A549 (cell line): ENCODE measurements at regions not wholly inside any gene's neighbourhood (a gene's known extent, or its start where the extent isn't known, plus 50 kb on each side); places are given as distances from the start of the nearest gene placed in this dataset.

ENCODE experiments used
- BHLHE40 ChIP-seq: IDR thresholded peaks from 2 replicates; pipeline ENCODE4 v1.6.1; 2012; ENCODE audit warnings: low read depth, low read length, inconsistent platforms
- CTCF ChIP-seq: fragments of >200 bp; sonication (Bioruptor Twin); formaldehyde crosslinking; IDR thresholded peaks from 3 replicates; pipeline ENCODE4 v1.5.1; 2016
- MAZ ChIP-seq: fragments of 150-350 bp; IDR thresholded peaks from 2 replicates; pipeline ENCODE4 v1.6.1; 2014; ENCODE audit warnings: antibody characterized with exemption, low read depth, low read length, borderline replicate concordance
- POLR2AphosphoS2 ChIP-seq: conservative IDR thresholded peaks from 2 replicates; pipeline ENCODE4 v1.6.1; 2012; ENCODE audit warnings: low read length, improper control_type of control experiment, inconsistent platforms
- REST ChIP-seq: fragments of 200-600 bp; sonication (generic); IDR thresholded peaks from 2 replicates; pipeline ENCODE4 v1.6.1; 2016; ENCODE audit warnings: antibody characterized with exemption, mild to moderate bottlenecking, moderate library complexity

- TF ChIP-seq REST (no peak), MAZ (no peak), BHLHE40 (no peak), CTCF (no peak), POLR2AphosphoS2 (no peak)
Measured at GRCh38 chr2:66789741-66790140, 354.8 kb downstream of the MEIS1 start.
